NT2/D1 (cell line): ENCODE measurements at regions not wholly inside any gene's neighbourhood (a gene's known extent, or its start where the extent isn't known, plus 50 kb on each side); places are given as distances from the start of the nearest gene placed in this dataset.
"Not testable (repeated sequence)": the region's sequence is repeated elsewhere in the genome, so short reads cannot be mapped to it uniquely, and the experiment has no call there.

ENCODE experiments used
- DNase-seq: peaks from one replicate; pipeline ENCODE4 v3.0.0-alpha.2; 2011; ENCODE audit warnings: low read depth, low spot score
- H3K27me3 ChIP-seq: 2 replicates; pipeline ENCODE4 v1.6.0; 2011; ENCODE audit warnings: mild to moderate bottlenecking; ENCODE audit not compliant: insufficient read length, insufficient read depth
- H3K36me3 ChIP-seq: 2 replicates; pipeline ENCODE4 v1.6.1; 2011; ENCODE audit warnings: mild to moderate bottlenecking, low read length, mixed read lengths; ENCODE audit not compliant: insufficient read depth, insufficient read length
- H3K4me1 ChIP-seq: 2 replicates; pipeline ENCODE4 v1.5.1; 2011; ENCODE audit not compliant: insufficient read depth, insufficient read length
- H3K4me3 ChIP-seq: 2 replicates; pipeline ENCODE4 v1.5.1; 2011; ENCODE audit warnings: low read depth; ENCODE audit not compliant: insufficient read length
- H3K9ac ChIP-seq: 2 replicates; pipeline ENCODE4 v1.6.0; 2011; ENCODE audit warnings: low read depth; ENCODE audit not compliant: insufficient read length
- H3K9me3 ChIP-seq: 2 replicates; pipeline ENCODE4 v1.5.1; 2011; ENCODE audit warnings: mild to moderate bottlenecking, low read length; ENCODE audit not compliant: insufficient read depth
- SUZ12 ChIP-seq: IDR thresholded peaks from 2 replicates; pipeline ENCODE4 v1.6.1; 2011; ENCODE audit not compliant: insufficient read length, insufficient read depth; ENCODE audit errors: extremely low read depth
- YY1 ChIP-seq: IDR thresholded peaks from 2 replicates; pipeline ENCODE4 v1.6.1; 2011; ENCODE audit not compliant: insufficient read length, insufficient read depth
- ZNF274 ChIP-seq: IDR thresholded peaks from 2 replicates; pipeline ENCODE4 v1.6.1; 2011; ENCODE audit warnings: mild to moderate bottlenecking, low read depth, low read length

DNA sequence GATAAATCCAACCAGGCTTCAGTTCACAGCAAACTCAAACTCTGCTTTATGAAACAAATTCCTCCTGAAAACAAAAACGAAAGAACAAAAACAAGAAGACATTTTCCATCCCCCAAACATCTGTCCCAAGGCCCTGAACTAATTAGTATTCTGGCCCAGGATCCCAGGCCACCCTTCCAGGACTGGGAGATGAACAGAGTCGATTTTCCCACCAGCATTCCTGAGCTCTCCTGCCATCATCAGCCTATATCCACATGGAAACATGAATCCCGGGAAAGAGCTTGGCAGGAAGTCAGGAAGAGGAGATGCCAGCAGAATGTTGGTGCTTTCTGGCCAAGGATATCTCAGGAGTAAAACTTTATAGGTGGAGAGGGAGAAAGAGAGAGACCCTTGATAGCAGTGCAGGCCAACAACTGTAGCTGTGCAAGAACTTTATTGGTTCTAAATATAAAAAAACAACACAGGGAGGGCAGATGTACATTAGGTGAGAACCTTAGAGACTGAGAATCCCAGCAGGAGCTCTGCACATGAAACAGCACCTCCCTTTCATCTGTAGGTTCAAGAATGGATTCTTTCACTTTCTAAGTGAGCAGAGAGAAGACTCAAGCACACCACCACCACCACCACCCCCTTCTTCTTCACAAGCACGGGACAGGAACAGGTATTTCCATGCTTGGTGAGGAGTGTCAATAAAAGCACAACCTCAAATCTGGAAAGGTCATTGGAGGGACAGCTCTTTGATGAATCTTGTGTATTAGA lies 190.7 kb upstream of the TAS2R1 start:
- TF ChIP-seq SUZ12 = no peak
- TF ChIP-seq ZNF274 = no peak
- TF ChIP-seq YY1 = no peak
- Histone ChIP-seq H3K27me3 (no peaks in the 10 kb centered on the region), H3K36me3 (no peaks in the 10 kb centered on the region), H3K4me3 (no peak overlapping the region), H3K4me1 (no peaks in the 10 kb centered on the region), H3K9me3 (no peaks in the 10 kb centered on the region), H3K9ac (no peak overlapping the region)
- DNase-seq = no peak

DNA sequence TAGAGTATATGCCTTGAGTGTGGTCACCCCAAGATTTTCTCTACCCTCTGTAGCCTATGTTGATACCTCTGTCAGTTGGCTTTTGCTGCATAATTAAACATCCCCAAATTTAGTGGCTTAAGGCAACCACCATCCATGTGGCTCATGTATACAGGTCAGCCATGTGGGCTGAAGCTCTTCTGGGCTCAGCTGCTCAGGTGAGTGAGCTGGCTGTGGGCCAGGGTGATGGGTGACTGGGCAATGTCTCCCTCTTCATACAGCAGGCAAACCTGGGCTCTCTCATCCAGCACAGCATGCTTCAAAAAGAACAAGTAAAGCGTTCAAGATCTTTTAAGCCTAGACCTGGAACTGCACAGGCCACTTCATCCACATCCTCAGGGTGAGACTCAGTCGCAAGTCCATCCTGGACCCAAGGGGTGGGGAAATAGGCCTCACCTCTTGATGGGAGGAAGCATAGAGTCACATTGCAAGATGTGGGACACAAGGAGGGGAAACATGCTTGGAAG lies 188.2 kb upstream of the TAS2R1 start:
- TF ChIP-seq ZNF274 = no peak
- TF ChIP-seq SUZ12 = no peak
- TF ChIP-seq YY1 = no peak
- no peak for DNase-seq
- no peaks in the 10 kb centered on the region for H3K36me3 ChIP-seq
- no peak overlapping the region for H3K9ac ChIP-seq
- no peaks in the 10 kb centered on the region for H3K9me3 ChIP-seq
- H3K27me3 ChIP-seq = no peaks in the 10 kb centered on the region
- H3K4me3 ChIP-seq = no peak overlapping the region
- no peaks in the 10 kb centered on the region for H3K4me1 ChIP-seq

DNA sequence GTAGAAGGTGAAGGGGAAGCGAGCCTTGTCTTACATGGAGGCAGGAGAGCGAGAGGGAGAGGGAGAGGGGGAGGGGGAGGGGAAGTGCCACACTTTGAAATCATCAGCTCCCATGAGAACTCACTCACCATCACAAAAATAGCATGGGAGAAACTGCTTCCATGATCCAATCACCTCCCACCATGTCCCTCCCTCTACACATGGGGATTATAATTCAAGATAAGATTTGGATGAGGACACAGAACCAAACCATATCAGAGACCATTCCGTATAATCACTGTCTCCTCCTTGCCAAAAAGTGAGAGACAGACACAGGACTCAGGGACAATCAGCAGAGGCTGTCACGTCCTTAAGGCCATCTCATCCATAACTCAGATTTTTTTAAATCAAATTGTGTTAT lies 187.7 kb upstream of the TAS2R1 start:
- Histone ChIP-seq H3K4me1 (no peaks in the 10 kb centered on the region), H3K27me3 (no peaks in the 10 kb centered on the region), H3K4me3 (no peak overlapping the region), H3K9ac (no peak overlapping the region), H3K36me3 (no peaks in the 10 kb centered on the region), H3K9me3 (no peaks in the 10 kb centered on the region)
- TF ChIP-seq YY1 (no peak), SUZ12 (no peak)
- DNase-seq = no peak

DNA sequence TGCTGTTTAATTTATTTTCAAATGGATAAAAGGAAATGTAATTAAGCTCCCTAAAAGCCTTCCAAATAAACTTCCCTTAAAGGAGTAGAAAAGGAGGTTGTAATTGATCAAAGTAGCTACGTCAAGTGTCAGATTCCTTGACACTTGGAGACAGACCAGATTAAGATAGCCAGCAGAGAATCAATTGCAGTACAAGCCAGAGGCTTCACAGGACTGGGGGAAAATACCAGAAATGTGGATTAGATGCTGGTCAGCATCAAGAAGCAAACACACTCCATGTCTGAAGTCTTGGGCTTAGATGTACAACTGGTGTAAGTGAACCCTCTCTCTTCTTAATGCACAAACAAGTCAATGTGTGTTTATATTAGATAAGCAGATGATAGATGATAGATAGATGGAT lies 184.9 kb upstream of the TAS2R1 start:
- Histone ChIP-seq H3K27me3 (no peaks in the 10 kb centered on the region), H3K4me3 (no peak overlapping the region), H3K36me3 (no peaks in the 10 kb centered on the region), H3K9ac (no peak overlapping the region), H3K4me1 (no peaks in the 10 kb centered on the region), H3K9me3 (no peaks in the 10 kb centered on the region)
- no peak for TF ChIP-seq YY1
- TF ChIP-seq SUZ12 = no peak
- no peak for TF ChIP-seq ZNF274
- no peak for DNase-seq

DNA sequence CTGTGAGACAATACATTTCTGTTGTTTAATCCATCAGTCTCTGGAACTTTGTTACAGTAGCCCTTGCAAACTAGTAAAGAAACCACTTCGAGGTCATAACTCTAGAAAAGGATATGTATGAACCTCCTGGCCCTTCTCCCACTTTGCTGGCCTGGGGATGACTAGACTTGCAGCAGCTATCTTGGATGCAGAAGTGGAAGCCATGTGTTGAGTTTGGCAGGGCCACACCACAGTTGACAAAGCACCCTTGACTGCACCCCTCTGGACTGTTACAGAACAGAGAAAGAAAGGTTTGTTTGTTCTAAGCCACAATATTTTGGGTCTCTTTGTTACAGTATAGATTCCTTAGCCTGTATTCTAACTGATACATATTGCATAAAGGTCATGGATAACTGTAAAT lies 183.2 kb upstream of the TAS2R1 start:
- DNase-seq = no peak
- no peak for TF ChIP-seq SUZ12
- no peak for TF ChIP-seq YY1
- no peak for TF ChIP-seq ZNF274
- no peak overlapping the region for H3K4me3 ChIP-seq
- H3K9me3 ChIP-seq = no peaks in the 10 kb centered on the region
- H3K27me3 ChIP-seq = no peaks in the 10 kb centered on the region
- no peaks in the 10 kb centered on the region for H3K36me3 ChIP-seq
- H3K4me1 ChIP-seq = no peaks in the 10 kb centered on the region
- no peak overlapping the region for H3K9ac ChIP-seq

DNA sequence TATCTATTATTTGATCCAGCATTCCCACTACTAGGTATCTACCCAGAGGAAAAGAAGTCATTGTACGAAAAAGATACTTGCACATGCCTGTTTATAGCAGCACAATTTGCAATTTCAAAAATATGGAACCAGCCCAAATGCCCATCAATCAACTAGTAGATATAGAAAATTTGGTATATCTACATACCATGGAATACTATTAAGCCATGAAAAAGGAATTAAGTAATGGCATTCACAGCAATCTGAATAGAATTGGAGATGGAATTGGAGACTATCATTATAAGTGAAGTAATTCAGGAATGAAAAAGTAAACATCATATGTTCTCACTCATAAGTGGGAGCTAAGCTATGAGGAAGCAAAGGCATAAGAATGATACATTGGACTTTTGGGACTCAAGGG lies 177.2 kb upstream of the TAS2R1 start:
- not testable (repeated sequence) for H3K9me3 ChIP-seq, H3K4me3 ChIP-seq, H3K36me3 ChIP-seq, H3K27me3 ChIP-seq, DNase-seq, H3K4me1 ChIP-seq, H3K9ac ChIP-seq

DNA sequence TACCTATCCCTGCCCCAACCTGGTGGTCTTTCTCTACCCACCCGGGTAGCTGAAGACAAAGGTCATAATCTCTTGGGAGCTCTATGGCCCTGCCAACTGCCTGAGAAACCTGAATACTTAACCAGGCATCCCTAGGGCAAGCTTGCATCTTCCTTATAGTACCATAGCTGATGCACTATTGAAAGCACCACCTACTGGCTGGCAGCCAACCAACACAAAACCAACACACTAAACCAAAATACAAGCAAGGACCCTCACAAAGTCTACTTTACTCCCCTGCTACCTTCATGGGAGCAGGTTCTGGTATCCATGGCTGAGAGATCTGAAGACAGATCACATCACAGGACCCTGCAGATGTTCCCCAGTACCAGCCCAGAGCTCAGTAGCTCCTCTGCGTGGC lies 171.8 kb upstream of the TAS2R1 start:
- Histone ChIP-seq H3K9ac (no peak overlapping the region), H3K9me3 (no peaks in the 10 kb centered on the region), H3K4me3 (no peak overlapping the region), H3K36me3 (no peaks in the 10 kb centered on the region), H3K27me3 (no peaks in the 10 kb centered on the region), H3K4me1 (peaks cover 2% of the 10 kb centered on the region)
- DNase-seq = no peak
- no peak for TF ChIP-seq YY1
- no peak for TF ChIP-seq SUZ12
- TF ChIP-seq ZNF274 = no peak

DNA sequence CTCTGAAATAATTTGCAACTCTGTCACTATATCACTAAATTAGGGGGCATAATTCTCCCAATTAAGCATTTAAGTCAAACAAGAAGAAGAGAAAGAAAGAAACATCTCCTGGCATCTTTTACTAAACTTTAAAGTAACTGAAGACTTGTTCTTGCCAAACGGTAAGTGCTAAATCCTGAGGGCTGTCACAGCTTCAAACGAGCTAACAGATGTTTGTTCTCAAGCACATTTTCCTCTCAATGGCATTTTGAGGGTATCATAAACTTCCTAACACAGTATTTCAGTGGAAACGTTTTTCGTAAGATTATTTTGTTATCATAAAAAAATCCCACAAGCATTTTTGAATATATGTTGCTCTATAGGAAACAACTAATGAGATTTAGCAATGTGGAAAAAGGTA lies 169.5 kb upstream of the TAS2R1 start:
- Histone ChIP-seq H3K4me3 (no peak overlapping the region), H3K9ac (no peak overlapping the region), H3K9me3 (no peaks in the 10 kb centered on the region), H3K4me1 (peaks cover 2% of the 10 kb centered on the region), H3K36me3 (no peaks in the 10 kb centered on the region), H3K27me3 (no peaks in the 10 kb centered on the region)
- TF ChIP-seq SUZ12 (no peak), ZNF274 (no peak), YY1 (no peak)
- DNase-seq = no peak
